ENCODE measurements at regions not wholly inside any gene's neighbourhood (a gene's known extent, or its start where the extent isn't known, plus 50 kb on each side); places are given as distances from the start of the nearest gene placed in this dataset.

- Histone ChIP-seq H4K91ac (replicated peaks; ENCODE audit: insufficient read length, low read length) (no peak overlapping the region), H3K23me2 (ENCODE audit: low read depth, low read length) (no peaks in the 10 kb centered on the region), H2BK5ac (ENCODE audit: low read depth, low read length) (no peak overlapping the region), H3K36me3 (ENCODE audit: control insufficient read depth in 2 of 4, insufficient read depth in 4 of 4, low read length in 3 of 4) (no peaks in the 10 kb centered on the region), H3K4me3 (ENCODE audit: extremely low read depth in 1 of 4, insufficient read depth in 2 of 4, low read depth in 3 of 4, low read length in 4 of 4) (no peak overlapping the region), H2BK15ac (ENCODE audit: low read length) (no peak overlapping the region), H2AK5ac (ENCODE audit: low read depth, low read length) (no peak overlapping the region), H3K9ac (replicated peaks in 1 of 4; ENCODE audit: extremely low read depth in 1 of 4, low read depth in 3 of 4, low read length in 3 of 4) (no peak overlapping the region), H3K27me3 (replicated peaks in 1 of 4; ENCODE audit: control insufficient read depth in 3 of 4, extremely low read depth in 1 of 4, insufficient read depth in 3 of 4, low read length in 3 of 4) (no peaks in the 10 kb centered on the region), H2BK120ac (replicated peaks; ENCODE audit: low read depth, low read length) (no peak overlapping the region), H3K79me2 (ENCODE audit: control insufficient read depth in 1 of 2, insufficient read depth in 2 of 2, low read length in 2 of 2) (no peaks in the 10 kb centered on the region), H3K4ac (replicated peaks; ENCODE audit: insufficient read length, low read depth, low read length) (no peak overlapping the region), H3K79me1 (ENCODE audit: low read depth, low read length) (no peaks in the 10 kb centered on the region), H3K18ac (ENCODE audit: extremely low read depth, low read length) (no peak overlapping the region), H4K20me1 (replicated peaks in 1 of 2; ENCODE audit: control insufficient read depth in 1 of 2, insufficient read depth in 2 of 2, low read length in 2 of 2) (no peaks in the 10 kb centered on the region), H3K23ac (ENCODE audit: insufficient read length) (no peak overlapping the region), H2BK20ac (ENCODE audit: low read length) (no peak overlapping the region), H4K5ac (ENCODE audit: insufficient read length, low read depth, low read length) (no peak overlapping the region), H3K14ac (ENCODE audit: insufficient read length) (no peak overlapping the region), H3K56ac (replicated peaks; ENCODE audit: insufficient read length, low read depth, low read length) (no peak overlapping the region), H3K9me3 (ENCODE audit: insufficient read depth in 2 of 2, low read depth in 1 of 2, low read length in 1 of 2) (no peaks in the 10 kb centered on the region), H2AFZ (ENCODE audit: low read length) (no peak overlapping the region), H3K4me1 (replicated peaks in 1 of 4; ENCODE audit: control insufficient read depth in 3 of 4, insufficient read depth in 4 of 4, low read length in 3 of 4) (no peaks in the 10 kb centered on the region), H3K27ac (ENCODE audit: low read depth, low read length) (no peak overlapping the region), H2BK12ac (ENCODE audit: low read depth, low read length) (no peak overlapping the region), H3K4me2 (ENCODE audit: insufficient read depth in 1 of 2, low read depth in 2 of 2, low read length in 2 of 2) (no peak overlapping the region), H4K8ac (ENCODE audit: extremely low read depth, insufficient read depth, low read length) (no peak overlapping the region)
- ChIA-PET CTCF (ENCODE audit: partially characterized antibody) (no interaction called here), POLR2A (ENCODE audit: partially characterized antibody) (no interaction called here)
- 88% methylated on average over 2 of the region's 2 CpGs; no CpG with 5 or more reads in 1 of the 2 experiments for WGBS, 2 experiments (ENCODE audit: extremely low coverage in 1 of 2, insufficient coverage in 1 of 2, insufficient read length in 1 of 2, insufficient replicate concordance in 2 of 2, low coverage in 1 of 2, low lambda C conversion rate in 2 of 2, missing lambda C conversion rate in 1 of 2)
- DNase-seq (ENCODE audit: low read depth in 1 of 2, low spot score in 2 of 2) (no peak), FAIRE-seq (no peak)
- no peak for TF ChIP-seq SP2 (IDR thresholded peaks at IDR 0.05; ENCODE audit: low read length)
- TF ChIP-seq TEAD4 (IDR thresholded peaks at IDR 0.05; ENCODE audit: low read depth, low read length): no peak
- TF ChIP-seq TCF12 (IDR thresholded peaks at IDR 0.05; ENCODE audit: low read depth, low read length): no peak
- no peak for TF ChIP-seq BRCA1 (IDR thresholded peaks at IDR 0.05; ENCODE audit: low read depth, low read length)
- TF ChIP-seq JUN (IDR thresholded peaks at IDR 0.05; ENCODE audit: low read depth, low read length): no peak
- no peak for TF ChIP-seq SRF (IDR thresholded peaks at IDR 0.05; ENCODE audit: low read depth, low read length)
- no peak for TF ChIP-seq E2F6 (IDR thresholded peaks at IDR 0.05)
- no peak for TF ChIP-seq CHD2 (IDR thresholded peaks at IDR 0.05; ENCODE audit: low read length)
- no peak for TF ChIP-seq ATF3 (IDR thresholded peaks at IDR 0.05; ENCODE audit: insufficient read depth, low read depth, low read length)
- no peak for TF ChIP-seq HDAC2 (IDR thresholded peaks at IDR 0.05; ENCODE audit: borderline replicate concordance in 1 of 2, low read depth in 2 of 2, low read length in 2 of 2)
- no peak for TF ChIP-seq TBP (IDR thresholded peaks at IDR 0.05; ENCODE audit: low read depth, low read length)
- TF ChIP-seq POLR2A (IDR thresholded peaks at IDR 0.05; ENCODE audit: control extremely low read depth in 1 of 2, low read depth in 2 of 2, low read length in 2 of 2): no peak
- TF ChIP-seq POLR2AphosphoS5 (IDR thresholded peaks at IDR 0.05; ENCODE audit: low read depth, low read length): no peak
Observed at GRCh38 chr11:92740276-92740675, 229.2 kb upstream of the MTNR1B start.
